Ishikawa (cell line): ENCODE measurements at regions not wholly inside any gene's neighbourhood (a gene's known extent, or its start where the extent isn't known, plus 50 kb on each side); places are given as distances from the start of the nearest gene placed in this dataset.

ENCODE experiments used
- CEBPB ChIP-seq: IDR thresholded peaks from 2 replicates; pipeline ENCODE4 v1.6.1; 2012
- CREB1 ChIP-seq: IDR thresholded peaks from 2 replicates; pipeline ENCODE4 v1.6.1; 2012; ENCODE audit warnings: low read depth
- EGR1 ChIP-seq: IDR thresholded peaks from 2 replicates; pipeline ENCODE4 v1.6.1; 2012
- EP300 ChIP-seq: IDR thresholded peaks from 2 replicates; pipeline ENCODE4 v1.6.1; 2012; ENCODE audit warnings: borderline replicate concordance
- FOXM1 ChIP-seq: IDR thresholded peaks from 2 replicates; pipeline ENCODE4 v1.6.1; 2012; ENCODE audit warnings: low read depth, borderline replicate concordance
- NFIC ChIP-seq: IDR thresholded peaks from 2 replicates; pipeline ENCODE4 v1.6.1; 2012
- RAD21 ChIP-seq: IDR thresholded peaks from 2 replicates; pipeline ENCODE4 v1.6.1; 2012; ENCODE audit warnings: low read depth
- REST ChIP-seq: IDR thresholded peaks from 2 replicates; pipeline ENCODE4 v1.6.1; 2012; ENCODE audit warnings: low read depth, mild to moderate bottlenecking
- TAF1 ChIP-seq: IDR thresholded peaks from 2 replicates; pipeline ENCODE4 v1.6.1; 2012; ENCODE audit warnings: low read depth, mild to moderate bottlenecking
- TCF12 ChIP-seq: IDR thresholded peaks from 2 replicates; pipeline ENCODE4 v1.6.1; 2012; ENCODE audit warnings: low read depth
- TEAD4 ChIP-seq: IDR thresholded peaks from 2 replicates; pipeline ENCODE4 v1.6.1; 2012
- YY1 ChIP-seq: IDR thresholded peaks from 2 replicates; pipeline ENCODE4 v1.6.1; 2012; ENCODE audit warnings: low read depth
- ZBTB7A ChIP-seq: IDR thresholded peaks from 2 replicates; pipeline ENCODE4 v1.6.1; 2012; ENCODE audit warnings: low read depth
- TF ChIP-seq, protein P1 (sequence below): IDR thresholded peaks from 2 replicates; pipeline ENCODE4 v1.6.1; 2012
- TF ChIP-seq, protein P2 (sequence below): IDR thresholded peaks from 2 replicates; pipeline ENCODE4 v1.6.1; 2012

- TF ChIP-seq EP300: no peak
- no peak for TF ChIP-seq CREB1
- no peak for TF ChIP-seq TAF1
- TF ChIP-seq, protein P1, sequence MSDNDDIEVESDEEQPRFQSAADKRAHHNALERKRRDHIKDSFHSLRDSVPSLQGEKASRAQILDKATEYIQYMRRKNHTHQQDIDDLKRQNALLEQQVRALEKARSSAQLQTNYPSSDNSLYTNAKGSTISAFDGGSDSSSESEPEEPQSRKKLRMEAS: no peak
- TF ChIP-seq CEBPB: no peak
- TF ChIP-seq EGR1: no peak
- TF ChIP-seq REST: no peak
- TF ChIP-seq RAD21: no peak
- TF ChIP-seq YY1: no peak
- TF ChIP-seq, protein P2, sequence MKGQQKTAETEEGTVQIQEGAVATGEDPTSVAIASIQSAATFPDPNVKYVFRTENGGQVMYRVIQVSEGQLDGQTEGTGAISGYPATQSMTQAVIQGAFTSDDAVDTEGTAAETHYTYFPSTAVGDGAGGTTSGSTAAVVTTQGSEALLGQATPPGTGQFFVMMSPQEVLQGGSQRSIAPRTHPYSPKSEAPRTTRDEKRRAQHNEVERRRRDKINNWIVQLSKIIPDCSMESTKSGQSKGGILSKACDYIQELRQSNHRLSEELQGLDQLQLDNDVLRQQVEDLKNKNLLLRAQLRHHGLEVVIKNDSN: no peak
- no peak for TF ChIP-seq FOXM1
- no peak for TF ChIP-seq NFIC
These were observed 91.9 kb upstream of the CDH4 start for GRCh38 chr20:61159957-61160686.

GRCh38 chr20:61161726-61162390, 90.2 kb upstream of the CDH4 start:
- TF ChIP-seq YY1 (no peak), TCF12 (no peak), FOXM1 (no peak), TEAD4 (no peak), EGR1 (no peak), CEBPB (no peak), NFIC (no peak)
- TF ChIP-seq, protein P2: no peak
- TF ChIP-seq, protein P1: no peak

DNA sequence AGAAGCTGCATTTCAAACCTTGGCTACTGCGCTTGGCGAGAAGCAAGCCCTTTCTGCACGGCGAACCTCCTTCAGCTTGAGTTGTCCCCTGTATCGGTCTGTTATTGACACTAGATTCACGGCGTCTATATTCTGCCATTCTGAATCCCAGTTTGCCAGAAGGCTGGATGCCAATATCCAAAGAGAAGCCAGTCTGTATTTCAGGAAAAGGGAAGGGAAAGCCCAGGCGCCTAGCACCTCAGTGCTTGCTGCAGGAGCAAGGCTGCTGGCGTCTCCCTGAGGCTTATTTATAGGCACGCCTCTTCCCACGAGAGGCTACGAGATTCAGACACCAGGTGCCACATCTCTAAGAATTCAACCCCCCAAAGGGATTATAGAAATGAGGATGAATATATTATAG, 89.6 kb upstream of the CDH4 start:
- no peak for TF ChIP-seq CREB1
- TF ChIP-seq RAD21: no peak
- no peak for TF ChIP-seq YY1
- TF ChIP-seq, protein P1: no peak
- no peak for TF ChIP-seq REST
- TF ChIP-seq, protein P2: no peak
- TF ChIP-seq FOXM1: no peak
- TF ChIP-seq EP300: no peak
- TF ChIP-seq CEBPB: no peak
- no peak for TF ChIP-seq TAF1
- no peak for TF ChIP-seq ZBTB7A
- no peak for TF ChIP-seq TEAD4
- no peak for TF ChIP-seq TCF12
- TF ChIP-seq NFIC: no peak
- TF ChIP-seq EGR1: no peak

- TF ChIP-seq TCF12 (no peak), CREB1 (no peak), EP300 (no peak), YY1 (no peak), RAD21 (no peak), REST (no peak), NFIC (no peak), EGR1 (no peak)
- TF ChIP-seq, protein P1: no peak
These were observed 89.0 kb upstream of the CDH4 start for GRCh38 chr20:61163031-61163430.
